HG03064 (cell line): ENCODE measurements at regions not wholly inside any gene's neighbourhood (a gene's known extent, or its start where the extent isn't known, plus 50 kb on each side); places are given as distances from the start of the nearest gene placed in this dataset.
"Not testable (repeated sequence)": the region's sequence is repeated elsewhere in the genome, so short reads cannot be mapped to it uniquely, and the experiment has no call there.

Experiments
- ATAC-seq: cut with Tn5 transposase; IDR thresholded peaks from one replicate; pipeline ENCODE4 v1.9.1; 2021; ENCODE audit warnings: low read depth; ENCODE audit not compliant: unreplicated experiment

GRCh38 chr1:102181341-102181740 is 184.6 kb upstream of the OLFM3 start:
- no peak for ATAC-seq

- ATAC-seq, result no peak
Observed at GRCh38 chr1:102178480-102178879, 181.8 kb upstream of the OLFM3 start.

- ATAC-seq, result peak; percentile 79
Observed at GRCh38 chr1:102174259-102174863, 177.6 kb upstream of the OLFM3 start.

- ATAC-seq, result no peak
Observed at GRCh38 chr1:102172200-102172599, 175.5 kb upstream of the OLFM3 start.

- no peak for ATAC-seq
Observed at GRCh38 chr1:102163799-102164198, 167.1 kb upstream of the OLFM3 start.

GRCh38 chr1:102151242-102151641 is 154.5 kb upstream of the OLFM3 start:
- ATAC-seq, result no peak

GRCh38 chr1:102120910-102121309 is 124.2 kb upstream of the OLFM3 start:
- ATAC-seq, result no peak

GRCh38 chr1:102118150-102118549 is 121.4 kb upstream of the OLFM3 start:
- no peak for ATAC-seq

- ATAC-seq, result no peak
Observed at GRCh38 chr1:102110586-102110985, 113.9 kb upstream of the OLFM3 start.

GRCh38 chr1:102109493-102109892 is 112.8 kb upstream of the OLFM3 start:
- not testable (repeated sequence) for ATAC-seq

GRCh38 chr1:102107441-102107840 is 110.7 kb upstream of the OLFM3 start:
- ATAC-seq, result no peak

- no peak for ATAC-seq
Observed at GRCh38 chr1:102105931-102106550, 109.3 kb upstream of the OLFM3 start.

GRCh38 chr1:102103646-102104045 is 106.9 kb upstream of the OLFM3 start:
- ATAC-seq, result no peak

- ATAC-seq, result no peak
Observed at GRCh38 chr1:102102276-102102780, 105.6 kb upstream of the OLFM3 start.

- ATAC-seq, result no peak
Observed at GRCh38 chr1:102100666-102101065, 103.9 kb upstream of the OLFM3 start.

- no peak for ATAC-seq
Observed at GRCh38 chr1:102099916-102100315, 103.2 kb upstream of the OLFM3 start.

GRCh38 chr1:102098536-102098935 is 101.8 kb upstream of the OLFM3 start:
- no peak for ATAC-seq

- no peak for ATAC-seq
Observed at GRCh38 chr1:102098081-102098480, 101.4 kb upstream of the OLFM3 start.

GRCh38 chr1:102097451-102097850 is 100.7 kb upstream of the OLFM3 start:
- no peak for ATAC-seq

GRCh38 chr1:102096162-102096561 is 99.4 kb upstream of the OLFM3 start:
- ATAC-seq, result no peak

- no peak for ATAC-seq
Observed at GRCh38 chr1:102089791-102090190, 93.1 kb upstream of the OLFM3 start.

GRCh38 chr1:102085896-102086295 is 89.2 kb upstream of the OLFM3 start:
- no peak for ATAC-seq
